ENCODE measurements at regions not wholly inside any gene's neighbourhood (a gene's known extent, or its start where the extent isn't known, plus 50 kb on each side); places are given as distances from the start of the nearest gene placed in this dataset.

DNA sequence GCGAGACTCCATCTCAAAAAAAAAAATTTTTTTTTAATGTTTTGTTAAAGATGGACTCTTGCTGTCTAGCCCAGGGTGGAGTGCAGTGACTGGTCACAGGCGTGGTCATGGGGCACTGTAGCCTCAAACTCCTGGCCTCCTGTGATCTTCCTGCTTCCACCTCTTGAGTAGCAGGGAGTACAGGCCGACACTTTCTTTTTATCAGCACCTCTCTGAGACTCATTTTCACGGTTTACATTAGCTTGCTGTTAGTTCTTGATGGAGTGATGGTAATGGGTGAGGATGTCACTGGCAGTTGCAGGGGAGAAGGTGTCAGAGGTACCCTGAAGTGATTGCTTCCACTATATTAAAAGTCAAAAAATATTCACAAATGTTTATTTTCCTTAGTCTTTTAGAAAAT lies 95.3 kb upstream of the MTPN start:
- Histone ChIP-seq H3K36me3 (ENCODE audit: control insufficient read depth in 1 of 2, insufficient read depth in 2 of 2, low read length in 1 of 2) (no peaks in the 10 kb centered on the region), H3K27ac (ENCODE audit: low read depth in 1 of 2, low read length in 2 of 2) (no peak overlapping the region), H3K9me3 (ENCODE audit: control insufficient read depth, low read length) (no peaks in the 10 kb centered on the region), H3K27me3 (ENCODE audit: control insufficient read depth in 1 of 2, insufficient read depth in 2 of 2, low read length in 1 of 2) (no peaks in the 10 kb centered on the region), H3K4me3 (ENCODE audit: low read length in 2 of 2) (no peak overlapping the region), H3K4me1 (ENCODE audit: control insufficient read depth in 1 of 2, insufficient read depth in 2 of 2, low read length in 2 of 2) (no peaks in the 10 kb centered on the region)
- intact Hi-C loops (cut with DNase I): no loop called here
- 63 to 71% methylated on average over 4 of the region's 4 CpGs for WGBS, 2 donors
- DNase-seq (no peak), ATAC-seq (ENCODE audit: low FRiP score) (no peak)

DNA sequence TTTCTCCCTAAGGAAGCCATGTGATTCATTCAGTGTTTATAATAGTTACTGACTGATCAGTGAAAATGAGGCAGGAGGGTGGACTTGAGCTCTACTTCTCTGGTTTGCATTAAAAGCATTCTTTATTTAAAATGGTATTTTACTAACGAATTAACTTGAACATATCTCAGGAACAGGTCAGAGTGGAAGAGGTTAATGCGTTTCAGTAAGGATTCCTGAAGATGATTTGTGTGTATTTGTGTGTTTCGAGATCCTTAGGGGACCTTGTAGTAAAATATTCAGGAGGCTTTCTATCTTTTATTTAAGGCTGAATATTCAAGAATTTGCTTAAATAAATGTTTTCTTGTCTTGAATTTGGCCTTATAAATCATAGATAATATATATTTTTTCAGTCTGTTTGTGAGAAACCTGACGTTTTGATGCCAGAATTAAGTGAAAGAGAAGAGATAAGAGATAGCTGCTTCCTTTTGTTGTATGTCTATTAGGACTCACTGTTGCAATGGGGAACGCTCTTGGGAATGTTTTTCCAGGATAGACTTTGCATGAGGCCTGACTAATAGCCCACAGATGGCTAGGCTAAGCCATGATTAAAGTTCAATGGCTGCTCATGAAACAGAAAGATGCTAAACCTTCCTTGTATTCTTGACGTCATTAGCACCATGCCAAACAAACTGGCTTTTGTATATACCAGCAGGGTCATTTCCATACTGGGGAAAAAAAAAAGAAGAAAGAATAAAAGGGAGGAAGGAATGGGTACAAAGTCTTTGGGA lies 93.8 kb upstream of the MTPN start:
- DNase-seq: no peak
- no peak overlapping the region for H3K4me3 ChIP-seq (ENCODE audit: low read length in 2 of 2)
- no peak for ATAC-seq (ENCODE audit: low FRiP score)
- H3K9me3 ChIP-seq (ENCODE audit: control insufficient read depth, low read length): no peaks in the 10 kb centered on the region
- WGBS, 2 donors: 16 to 25% methylated on average over 6 of the region's 6 CpGs
- no peaks in the 10 kb centered on the region for H3K4me1 ChIP-seq (ENCODE audit: control insufficient read depth in 1 of 2, insufficient read depth in 2 of 2, low read length in 2 of 2)
- H3K27ac ChIP-seq (ENCODE audit: low read depth in 1 of 2, low read length in 2 of 2): no peak overlapping the region
- no peaks in the 10 kb centered on the region for H3K36me3 ChIP-seq (ENCODE audit: control insufficient read depth in 1 of 2, insufficient read depth in 2 of 2, low read length in 1 of 2)
- no peaks in the 10 kb centered on the region for H3K27me3 ChIP-seq (ENCODE audit: control insufficient read depth in 1 of 2, insufficient read depth in 2 of 2, low read length in 1 of 2)
- intact Hi-C loops (cut with DNase I): no loop called here

DNA sequence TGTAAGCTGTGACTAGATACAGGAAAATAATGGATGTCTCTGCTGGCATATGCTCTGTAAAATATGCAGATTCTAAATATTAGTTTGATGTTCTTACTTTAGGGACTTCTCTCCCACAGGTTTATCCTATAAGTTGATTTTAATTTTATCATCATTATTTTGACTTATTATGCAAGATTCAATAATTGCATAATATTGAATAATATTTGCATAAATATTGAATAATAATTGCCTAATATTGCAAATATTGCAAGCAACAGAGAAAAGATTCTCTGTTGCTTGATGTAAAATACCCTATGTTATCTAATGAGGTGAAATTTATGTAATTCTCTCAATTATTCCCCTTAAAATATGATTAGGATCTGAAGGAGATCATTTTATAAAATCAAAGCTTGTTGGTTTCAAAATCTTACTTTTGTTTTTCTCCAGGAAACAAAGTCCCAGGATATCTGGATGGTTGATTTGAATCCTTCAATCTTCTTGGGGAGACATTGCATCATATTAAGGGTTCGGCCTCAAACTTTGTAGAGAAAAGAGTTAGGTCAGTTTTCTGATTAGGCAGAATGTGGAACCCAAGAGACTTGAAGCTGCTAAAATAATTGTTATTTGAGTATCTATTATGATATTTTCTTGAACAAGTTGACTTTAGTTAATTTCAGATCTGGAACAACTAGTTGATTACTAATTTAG lies 92.8 kb upstream of the MTPN start:
- ATAC-seq (ENCODE audit: low FRiP score): no peak
- DNase-seq: no peak
- H3K9me3 ChIP-seq (ENCODE audit: control insufficient read depth, low read length): no peaks in the 10 kb centered on the region
- intact Hi-C loops (cut with DNase I): no loop called here
- H3K27me3 ChIP-seq (ENCODE audit: control insufficient read depth in 1 of 2, insufficient read depth in 2 of 2, low read length in 1 of 2): no peaks in the 10 kb centered on the region
- WGBS, 2 donors: 87 to 90% methylated on average over 1 of the region's 1 CpG
- no peak overlapping the region for H3K4me3 ChIP-seq (ENCODE audit: low read length in 2 of 2)
- no peaks in the 10 kb centered on the region for H3K36me3 ChIP-seq (ENCODE audit: control insufficient read depth in 1 of 2, insufficient read depth in 2 of 2, low read length in 1 of 2)
- no peak overlapping the region for H3K27ac ChIP-seq (ENCODE audit: low read depth in 1 of 2, low read length in 2 of 2)
- no peaks in the 10 kb centered on the region for H3K4me1 ChIP-seq (ENCODE audit: control insufficient read depth in 1 of 2, insufficient read depth in 2 of 2, low read length in 2 of 2)

DNA sequence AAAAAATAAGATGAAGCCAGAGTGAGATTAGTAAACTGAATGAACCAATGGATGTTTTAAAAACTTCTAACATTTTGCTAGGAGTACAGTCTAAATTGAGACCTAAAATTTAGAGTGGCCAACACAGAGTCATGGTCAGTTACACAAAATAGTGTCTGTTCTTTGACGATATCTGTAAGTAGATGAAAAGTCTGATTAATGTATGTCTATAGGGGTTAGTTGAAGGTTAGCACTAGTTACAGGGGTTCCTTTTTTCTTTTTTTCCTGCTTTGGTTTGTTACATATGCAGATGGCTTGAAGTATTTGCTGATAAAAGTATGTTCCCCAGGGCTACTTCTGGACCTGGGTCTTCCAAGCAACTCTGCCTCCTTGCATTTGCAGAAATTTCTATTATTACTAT lies 90.1 kb upstream of the MTPN start:
- no peak for ATAC-seq (ENCODE audit: low FRiP score)
- Histone ChIP-seq H3K4me1 (ENCODE audit: control insufficient read depth in 1 of 2, insufficient read depth in 2 of 2, low read length in 2 of 2) (no peaks in the 10 kb centered on the region), H3K4me3 (ENCODE audit: low read length in 2 of 2) (no peak overlapping the region), H3K27me3 (ENCODE audit: control insufficient read depth in 1 of 2, insufficient read depth in 2 of 2, low read length in 1 of 2) (no peaks in the 10 kb centered on the region), H3K9me3 (ENCODE audit: control insufficient read depth, low read length) (peaks cover 1% of the 10 kb centered on the region), H3K36me3 (ENCODE audit: control insufficient read depth in 1 of 2, insufficient read depth in 2 of 2, low read length in 1 of 2) (no peaks in the 10 kb centered on the region), H3K27ac (ENCODE audit: low read depth in 1 of 2, low read length in 2 of 2) (no peak overlapping the region)
- DNase-seq: no peak
- intact Hi-C loops (cut with DNase I): no loop called here
- WGBS, 2 donors: 57 to 58% methylated on average over 1 of the region's 1 CpG

DNA sequence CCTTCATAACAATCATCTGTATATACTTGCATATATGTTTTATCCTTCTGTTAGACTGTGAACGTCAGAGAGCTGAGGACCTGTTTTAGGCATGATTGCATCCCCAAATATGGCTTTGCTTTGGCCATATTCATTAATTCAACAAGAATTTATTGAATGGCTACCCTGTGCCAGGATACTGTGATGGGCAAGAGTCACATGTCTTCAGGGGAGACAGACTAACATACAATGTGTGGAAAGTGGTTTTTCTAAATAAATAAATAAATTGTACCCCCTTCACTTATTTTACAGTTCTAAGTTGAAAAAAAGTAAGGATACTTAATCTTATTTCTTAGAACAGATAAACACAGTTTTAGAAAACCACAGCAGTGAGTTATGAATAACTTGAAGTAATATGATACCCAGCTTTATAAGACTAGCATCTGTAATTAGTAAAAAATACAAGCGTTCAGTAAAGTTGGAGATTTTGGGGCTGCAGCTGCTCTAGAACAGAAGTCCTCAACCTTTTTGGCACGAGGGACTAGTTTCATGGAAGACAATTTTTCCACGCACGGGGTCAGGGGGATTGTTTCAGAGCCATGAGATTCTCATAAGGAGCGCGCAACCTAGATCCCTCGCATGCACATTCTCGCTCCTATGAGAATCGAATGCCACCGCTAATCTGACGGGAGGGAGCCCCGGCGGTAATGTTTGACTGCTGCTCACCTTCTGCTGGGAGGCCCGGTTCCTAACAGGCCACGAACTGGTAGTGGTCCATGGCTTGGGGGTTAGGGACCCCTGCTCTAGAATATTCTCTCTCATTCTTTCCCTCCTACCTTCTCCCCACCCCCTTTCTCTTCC lies 89.4 kb upstream of the MTPN start:
- DNase-seq (no peak), ATAC-seq (ENCODE audit: low FRiP score) (no peak)
- peaks cover 1% of the 10 kb centered on the region for H3K9me3 ChIP-seq (ENCODE audit: control insufficient read depth, low read length)
- H3K4me1 ChIP-seq (ENCODE audit: control insufficient read depth in 1 of 2, insufficient read depth in 2 of 2, low read length in 2 of 2): no peaks in the 10 kb centered on the region
- H3K27me3 ChIP-seq (ENCODE audit: control insufficient read depth in 1 of 2, insufficient read depth in 2 of 2, low read length in 1 of 2): no peaks in the 10 kb centered on the region
- no peak overlapping the region for H3K27ac ChIP-seq (ENCODE audit: low read depth in 1 of 2, low read length in 2 of 2)
- intact Hi-C loops (cut with DNase I): no loop called here
- no peaks in the 10 kb centered on the region for H3K36me3 ChIP-seq (ENCODE audit: control insufficient read depth in 1 of 2, insufficient read depth in 2 of 2, low read length in 1 of 2)
- no peak overlapping the region for H3K4me3 ChIP-seq (ENCODE audit: low read length in 2 of 2)
- WGBS, 2 donors: 91 to 93% methylated on average over 16 of the region's 16 CpGs

DNA sequence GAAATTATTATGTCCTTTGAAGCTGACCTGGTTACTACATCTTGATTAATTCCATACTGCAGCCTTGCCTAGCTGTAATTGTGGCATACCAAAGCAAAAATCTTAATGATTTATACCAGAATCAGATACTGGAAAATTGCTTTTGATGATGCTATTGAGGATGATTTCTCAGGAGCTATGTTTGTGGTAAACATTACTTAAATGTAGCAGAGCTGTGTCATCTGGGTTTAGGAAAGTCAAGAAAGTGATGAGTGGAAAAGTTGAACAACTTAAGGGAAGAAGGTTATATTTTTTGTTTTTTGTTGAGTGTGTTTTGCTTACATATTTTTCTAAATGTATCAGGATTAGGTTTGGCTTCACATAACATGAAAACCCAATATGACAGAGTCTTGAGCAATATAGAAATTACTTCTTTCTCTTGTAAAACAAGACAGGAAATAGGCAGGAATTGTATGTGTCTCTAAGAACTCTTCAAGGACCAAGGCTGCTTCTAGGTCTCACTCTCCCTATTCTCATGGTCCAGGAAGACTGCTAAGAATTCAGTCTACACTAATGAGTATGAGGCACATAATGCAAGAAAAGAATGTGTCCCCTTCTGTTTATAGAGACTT lies 87.6 kb upstream of the MTPN start:
- no peaks in the 10 kb centered on the region for H3K4me1 ChIP-seq (ENCODE audit: control insufficient read depth in 1 of 2, insufficient read depth in 2 of 2, low read length in 2 of 2)
- H3K27me3 ChIP-seq (ENCODE audit: control insufficient read depth in 1 of 2, insufficient read depth in 2 of 2, low read length in 1 of 2): no peaks in the 10 kb centered on the region
- H3K36me3 ChIP-seq (ENCODE audit: control insufficient read depth in 1 of 2, insufficient read depth in 2 of 2, low read length in 1 of 2): no peaks in the 10 kb centered on the region
- H3K27ac ChIP-seq (ENCODE audit: low read depth in 1 of 2, low read length in 2 of 2): no peak overlapping the region
- H3K9me3 ChIP-seq (ENCODE audit: control insufficient read depth, low read length): peaks cover 1% of the 10 kb centered on the region
- ATAC-seq (ENCODE audit: low FRiP score) (no peak), DNase-seq (no peak)
- intact Hi-C loops (cut with DNase I): no loop called here
- no peak overlapping the region for H3K4me3 ChIP-seq (ENCODE audit: low read length in 2 of 2)

DNA sequence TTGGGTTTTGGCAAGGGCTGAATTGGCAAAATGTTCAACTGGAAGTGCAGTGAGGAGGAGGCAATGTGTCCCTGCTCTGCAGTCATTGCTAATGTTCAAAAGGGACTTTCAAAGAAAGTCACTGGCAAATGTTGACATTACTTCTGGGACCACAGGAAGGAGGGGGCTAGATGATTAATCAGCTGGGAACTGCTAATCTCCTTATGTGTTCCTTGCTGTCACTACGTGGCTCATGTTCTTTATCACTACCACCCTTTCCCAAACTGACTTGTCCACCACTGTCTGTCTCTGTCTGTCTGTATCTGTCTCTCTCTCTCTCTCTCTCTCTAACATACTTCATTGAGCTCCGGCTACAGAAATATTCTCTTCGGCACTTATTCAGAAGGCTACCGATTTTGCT lies 86.9 kb upstream of the MTPN start:
- WGBS, 2 donors: 42 to 48% methylated on average over 4 of the region's 4 CpGs
- DNase-seq (no peak), ATAC-seq (ENCODE audit: low FRiP score) (no peak)
- Histone ChIP-seq H3K27ac (ENCODE audit: low read depth in 1 of 2, low read length in 2 of 2) (no peak overlapping the region), H3K9me3 (ENCODE audit: control insufficient read depth, low read length) (peaks cover 1% of the 10 kb centered on the region), H3K27me3 (ENCODE audit: control insufficient read depth in 1 of 2, insufficient read depth in 2 of 2, low read length in 1 of 2) (no peaks in the 10 kb centered on the region), H3K4me1 (ENCODE audit: control insufficient read depth in 1 of 2, insufficient read depth in 2 of 2, low read length in 2 of 2) (no peaks in the 10 kb centered on the region), H3K36me3 (ENCODE audit: control insufficient read depth in 1 of 2, insufficient read depth in 2 of 2, low read length in 1 of 2) (no peaks in the 10 kb centered on the region), H3K4me3 (ENCODE audit: low read length in 2 of 2) (no peak overlapping the region)
- intact Hi-C loops (cut with DNase I): no loop called here

DNA sequence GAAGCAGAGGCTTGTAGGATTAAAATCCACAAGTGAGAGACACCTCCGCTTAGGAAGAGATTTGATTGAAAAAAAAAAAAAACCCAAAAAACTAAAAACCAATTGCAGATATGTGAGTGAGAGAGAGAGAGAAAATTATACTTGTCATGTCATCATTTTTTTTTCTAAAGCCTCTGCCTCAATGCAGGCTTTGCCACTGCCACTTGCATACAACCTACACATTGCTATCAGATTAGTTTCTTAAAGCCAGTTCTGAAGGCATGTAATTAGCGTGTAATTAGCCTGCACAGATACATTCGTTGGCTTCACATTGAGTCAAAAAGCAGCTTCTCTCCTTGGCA lies 86.1 kb upstream of the MTPN start:
- Histone ChIP-seq H3K36me3 (ENCODE audit: control insufficient read depth in 1 of 2, insufficient read depth in 2 of 2, low read length in 1 of 2) (no peaks in the 10 kb centered on the region), H3K4me3 (ENCODE audit: low read length in 2 of 2) (no peak overlapping the region)
- 70 to 78% methylated on average over 3 of the region's 3 CpGs for WGBS, 2 donors

More for the DNA sequence above, 86.1 kb upstream of the MTPN start:
- no peaks in the 10 kb centered on the region for H3K4me1 ChIP-seq (ENCODE audit: control insufficient read depth in 1 of 2, insufficient read depth in 2 of 2, low read length in 2 of 2)
- intact Hi-C loops (cut with DNase I): no loop called here
- no peak for DNase-seq
- H3K27ac ChIP-seq (ENCODE audit: low read depth in 1 of 2, low read length in 2 of 2): no peak overlapping the region
- peaks cover 0 to 1% of the 10 kb centered on the region in 2 donors for H3K27me3 ChIP-seq (ENCODE audit: control insufficient read depth in 1 of 2, insufficient read depth in 2 of 2, low read length in 1 of 2)
- peaks cover 1% of the 10 kb centered on the region for H3K9me3 ChIP-seq (ENCODE audit: control insufficient read depth, low read length)
- no peak for ATAC-seq (ENCODE audit: low FRiP score)

All from aorta (tissue), 5 donors.